SK-N-SH (cell line): ENCODE measurements at regions not wholly inside any gene's neighbourhood (a gene's known extent, or its start where the extent isn't known, plus 50 kb on each side); places are given as distances from the start of the nearest gene placed in this dataset.

Source experiments
- EP300 ChIP-seq, 2 experiments: IDR thresholded peaks; 2 replicates each; pipeline versions ENCODE4 v1.4.0 to v1.6.1; 2012; ENCODE audit warnings: borderline replicate concordance in 1 of 2, low read depth in 1 of 2, low read length in 1 of 2
- IRF3 ChIP-seq: fragments of 150-350 bp; IDR thresholded peaks from 2 replicates; pipeline ENCODE4 v1.6.1; 2016; ENCODE audit warnings: mild to moderate bottlenecking, low read depth, low read length
- JUND ChIP-seq: IDR thresholded peaks from 2 replicates; pipeline ENCODE4 v1.4.0; 2012
- USF2 ChIP-seq: fragments of 150-350 bp; IDR thresholded peaks from 2 replicates; pipeline ENCODE4 v1.6.1; 2017; ENCODE audit warnings: antibody characterized with exemption, low read length, low read depth, borderline replicate concordance
- TF ChIP-seq, protein P1 (sequence below): fragments of 200-600 bp; sonication (generic); IDR thresholded peaks from 2 replicates; pipeline ENCODE4 v1.6.1; 2017; ENCODE audit warnings: antibody characterized with exemption, mild to moderate bottlenecking, moderate library complexity

- no peak for TF ChIP-seq USF2
- TF ChIP-seq, protein P1, sequence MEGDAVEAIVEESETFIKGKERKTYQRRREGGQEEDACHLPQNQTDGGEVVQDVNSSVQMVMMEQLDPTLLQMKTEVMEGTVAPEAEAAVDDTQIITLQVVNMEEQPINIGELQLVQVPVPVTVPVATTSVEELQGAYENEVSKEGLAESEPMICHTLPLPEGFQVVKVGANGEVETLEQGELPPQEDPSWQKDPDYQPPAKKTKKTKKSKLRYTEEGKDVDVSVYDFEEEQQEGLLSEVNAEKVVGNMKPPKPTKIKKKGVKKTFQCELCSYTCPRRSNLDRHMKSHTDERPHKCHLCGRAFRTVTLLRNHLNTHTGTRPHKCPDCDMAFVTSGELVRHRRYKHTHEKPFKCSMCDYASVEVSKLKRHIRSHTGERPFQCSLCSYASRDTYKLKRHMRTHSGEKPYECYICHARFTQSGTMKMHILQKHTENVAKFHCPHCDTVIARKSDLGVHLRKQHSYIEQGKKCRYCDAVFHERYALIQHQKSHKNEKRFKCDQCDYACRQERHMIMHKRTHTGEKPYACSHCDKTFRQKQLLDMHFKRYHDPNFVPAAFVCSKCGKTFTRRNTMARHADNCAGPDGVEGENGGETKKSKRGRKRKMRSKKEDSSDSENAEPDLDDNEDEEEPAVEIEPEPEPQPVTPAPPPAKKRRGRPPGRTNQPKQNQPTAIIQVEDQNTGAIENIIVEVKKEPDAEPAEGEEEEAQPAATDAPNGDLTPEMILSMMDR = no peak
- no peak for TF ChIP-seq JUND
- TF ChIP-seq EP300 (IDR thresholded peaks at IDR 0.05; ENCODE audit: borderline replicate concordance in 1 of 2, low read depth in 1 of 2, low read length in 1 of 2) = no peak
- TF ChIP-seq IRF3 = no peak
Observed at GRCh38 chr6:164455835-164456234, 853.6 kb downstream of the C6orf118 start.
